ENCODE measurements at regions not wholly inside any gene's neighbourhood (a gene's known extent, or its start where the extent isn't known, plus 50 kb on each side); places are given as distances from the start of the nearest gene placed in this dataset.
"Not testable (repeated sequence)": the region's sequence is repeated elsewhere in the genome, so short reads cannot be mapped to it uniquely, and the experiment has no call there.

- no peak overlapping the region for H3K4me3 Mint-ChIP-seq
- H3K4me1 Mint-ChIP-seq, result no peaks in the 10 kb centered on the region
- H3K27ac Mint-ChIP-seq, result no peak overlapping the region
- H3K27me3 Mint-ChIP-seq, result peaks cover 3% of the 10 kb centered on the region
- ChIA-PET POLR2A (no interaction called here), CTCF (no interaction called here)
- no peaks in the 10 kb centered on the region for H3K9me3 Mint-ChIP-seq
- no peaks in the 10 kb centered on the region for H3K36me3 Mint-ChIP-seq (ENCODE audit: low read depth)
- no peak for DNase-seq
These were observed 137.7 kb upstream of the HEY2 start for GRCh38 chr6:125611573-125612344.

- ChIA-PET CTCF (no interaction called here), POLR2A (no interaction called here)
- Mint-ChIP-seq H3K4me1 (no peaks in the 10 kb centered on the region), H3K36me3 (ENCODE audit: low read depth) (no peaks in the 10 kb centered on the region), H3K27ac (no peak overlapping the region), H3K4me3 (no peak overlapping the region), H3K27me3 (peaks cover 3% of the 10 kb centered on the region), H3K9me3 (no peaks in the 10 kb centered on the region)
- DNase-seq, result no peak
These were observed 137.0 kb upstream of the HEY2 start for GRCh38 chr6:125612345-125612846.

- no peak for DNase-seq
- Mint-ChIP-seq H3K36me3 (ENCODE audit: low read depth) (no peaks in the 10 kb centered on the region), H3K27me3 (peaks cover 15% of the 10 kb centered on the region), H3K4me1 (no peaks in the 10 kb centered on the region), H3K9me3 (no peaks in the 10 kb centered on the region), H3K27ac (no peak overlapping the region), H3K4me3 (no peak overlapping the region)
- POLR2A ChIA-PET, result no interaction called here
- CTCF ChIA-PET, result no interaction called here
These were observed 130.8 kb upstream of the HEY2 start for GRCh38 chr6:125618629-125619028.

- CTCF ChIA-PET, result no interaction called here
- H3K9me3 Mint-ChIP-seq, result no peaks in the 10 kb centered on the region
- H3K36me3 Mint-ChIP-seq (ENCODE audit: low read depth), result no peaks in the 10 kb centered on the region
- no peak overlapping the region for H3K4me3 Mint-ChIP-seq
- POLR2A ChIA-PET, result no interaction called here
- no peak overlapping the region for H3K27ac Mint-ChIP-seq
- H3K4me1 Mint-ChIP-seq, result no peaks in the 10 kb centered on the region
- no peak for DNase-seq
- peaks cover 22% of the 10 kb centered on the region for H3K27me3 Mint-ChIP-seq
These were observed 126.3 kb upstream of the HEY2 start for GRCh38 chr6:125623085-125623484.

- H3K9me3 Mint-ChIP-seq, result no peaks in the 10 kb centered on the region
- no peaks in the 10 kb centered on the region for H3K4me1 Mint-ChIP-seq
- no peak overlapping the region for H3K27ac Mint-ChIP-seq
- ChIA-PET POLR2A (no interaction called here), CTCF (no interaction called here)
- H3K27me3 Mint-ChIP-seq, result peaks cover 10% of the 10 kb centered on the region
- DNase-seq, result no peak
- H3K36me3 Mint-ChIP-seq (ENCODE audit: low read depth), result no peaks in the 10 kb centered on the region
- no peak overlapping the region for H3K4me3 Mint-ChIP-seq
These were observed 118.3 kb upstream of the HEY2 start for GRCh38 chr6:125631165-125631564.

- POLR2A ChIA-PET; H3K9me3 Mint-ChIP-seq; H3K4me3 Mint-ChIP-seq; H3K27me3 Mint-ChIP-seq; CTCF ChIA-PET; DNase-seq; H3K4me1 Mint-ChIP-seq; H3K27ac Mint-ChIP-seq; H3K36me3 Mint-ChIP-seq (ENCODE audit: low read depth): not testable (repeated sequence)
These were observed 113.4 kb upstream of the HEY2 start for GRCh38 chr6:125636011-125636410.

- CTCF ChIA-PET, result no interaction called here
- Mint-ChIP-seq H3K4me1 (no peaks in the 10 kb centered on the region), H3K27ac (no peak overlapping the region), H3K9me3 (no peaks in the 10 kb centered on the region), H3K27me3 (no peaks in the 10 kb centered on the region), H3K4me3 (no peak overlapping the region), H3K36me3 (ENCODE audit: low read depth) (no peaks in the 10 kb centered on the region)
- DNase-seq, result no peak
- POLR2A ChIA-PET, result no interaction called here
These were observed 112.8 kb upstream of the HEY2 start for GRCh38 chr6:125636671-125637070.

GRCh38 chr6:125637207-125637606 is 112.2 kb upstream of the HEY2 start:
- ChIA-PET CTCF (no interaction called here), POLR2A (no interaction called here)
- Mint-ChIP-seq H3K36me3 (ENCODE audit: low read depth) (no peaks in the 10 kb centered on the region), H3K9me3 (no peaks in the 10 kb centered on the region), H3K4me3 (no peak overlapping the region), H3K4me1 (no peaks in the 10 kb centered on the region), H3K27me3 (no peaks in the 10 kb centered on the region), H3K27ac (no peak overlapping the region)
- no peak for DNase-seq

GRCh38 chr6:125639466-125640020 is 109.9 kb upstream of the HEY2 start:
- H3K36me3 Mint-ChIP-seq (ENCODE audit: low read depth), result no peaks in the 10 kb centered on the region
- no peak overlapping the region for H3K27ac Mint-ChIP-seq
- H3K9me3 Mint-ChIP-seq, result no peaks in the 10 kb centered on the region
- no peak overlapping the region for H3K4me3 Mint-ChIP-seq
- H3K4me1 Mint-ChIP-seq, result no peaks in the 10 kb centered on the region
- no peak for DNase-seq
- POLR2A ChIA-PET, result interaction anchor here (1.2 kb wide), 1 partner anchor 21 kb away, joined by 3 read pairs; no protein-coding TSS in a partner anchor
- CTCF ChIA-PET, result no interaction called here
- no peaks in the 10 kb centered on the region for H3K27me3 Mint-ChIP-seq

- no peak overlapping the region for H3K27ac Mint-ChIP-seq
- H3K4me3 Mint-ChIP-seq, result no peak overlapping the region
- peaks cover 3% of the 10 kb centered on the region for H3K27me3 Mint-ChIP-seq
- no peaks in the 10 kb centered on the region for H3K36me3 Mint-ChIP-seq (ENCODE audit: low read depth)
- no peaks in the 10 kb centered on the region for H3K4me1 Mint-ChIP-seq
- CTCF ChIA-PET, result interaction anchor here (0.6 kb wide), 1 partner anchor 54 kb away, joined by 4 read pairs; no protein-coding TSS in a partner anchor
- H3K9me3 Mint-ChIP-seq, result no peaks in the 10 kb centered on the region
- POLR2A ChIA-PET, result no interaction called here
- DNase-seq, result no peak
These were observed 108.8 kb upstream of the HEY2 start for GRCh38 chr6:125640441-125641150.

- H3K9me3 Mint-ChIP-seq; H3K27ac Mint-ChIP-seq; H3K4me1 Mint-ChIP-seq; H3K36me3 Mint-ChIP-seq (ENCODE audit: low read depth); H3K4me3 Mint-ChIP-seq; H3K27me3 Mint-ChIP-seq; POLR2A ChIA-PET; DNase-seq; CTCF ChIA-PET: not testable (repeated sequence)
These were observed 105.3 kb upstream of the HEY2 start for GRCh38 chr6:125643967-125644661.

GRCh38 chr6:125647391-125647790 is 102.0 kb upstream of the HEY2 start:
- ChIA-PET POLR2A (no interaction called here), CTCF (no interaction called here)
- Mint-ChIP-seq H3K27me3 (peaks cover 9% of the 10 kb centered on the region), H3K27ac (no peak overlapping the region), H3K36me3 (ENCODE audit: low read depth) (no peaks in the 10 kb centered on the region), H3K4me1 (no peaks in the 10 kb centered on the region), H3K4me3 (no peak overlapping the region), H3K9me3 (no peaks in the 10 kb centered on the region)
- DNase-seq, result no peak

- H3K9me3 Mint-ChIP-seq; H3K4me3 Mint-ChIP-seq; CTCF ChIA-PET; DNase-seq; POLR2A ChIA-PET; H3K27ac Mint-ChIP-seq; H3K4me1 Mint-ChIP-seq; H3K36me3 Mint-ChIP-seq (ENCODE audit: low read depth); H3K27me3 Mint-ChIP-seq: not testable (repeated sequence)
These were observed 95.7 kb upstream of the HEY2 start for GRCh38 chr6:125653752-125654151.

All from activated CD4-positive, alpha-beta memory T cell treated with anti-CD3 and anti-CD28 coated beads, Interleukin-2, amount 10 ng/mL, durations not matched to agents 7 days and 5 days (primary cell).